Fibroblast of skin of back (primary cell): ENCODE measurements at regions not wholly inside any gene's neighbourhood (a gene's known extent, or its start where the extent isn't known, plus 50 kb on each side); places are given as distances from the start of the nearest gene placed in this dataset.

Experiments used
- DNase-seq: peaks from one replicate; pipeline ENCODE4 v3.0.0-alpha.2; 2013

DNA sequence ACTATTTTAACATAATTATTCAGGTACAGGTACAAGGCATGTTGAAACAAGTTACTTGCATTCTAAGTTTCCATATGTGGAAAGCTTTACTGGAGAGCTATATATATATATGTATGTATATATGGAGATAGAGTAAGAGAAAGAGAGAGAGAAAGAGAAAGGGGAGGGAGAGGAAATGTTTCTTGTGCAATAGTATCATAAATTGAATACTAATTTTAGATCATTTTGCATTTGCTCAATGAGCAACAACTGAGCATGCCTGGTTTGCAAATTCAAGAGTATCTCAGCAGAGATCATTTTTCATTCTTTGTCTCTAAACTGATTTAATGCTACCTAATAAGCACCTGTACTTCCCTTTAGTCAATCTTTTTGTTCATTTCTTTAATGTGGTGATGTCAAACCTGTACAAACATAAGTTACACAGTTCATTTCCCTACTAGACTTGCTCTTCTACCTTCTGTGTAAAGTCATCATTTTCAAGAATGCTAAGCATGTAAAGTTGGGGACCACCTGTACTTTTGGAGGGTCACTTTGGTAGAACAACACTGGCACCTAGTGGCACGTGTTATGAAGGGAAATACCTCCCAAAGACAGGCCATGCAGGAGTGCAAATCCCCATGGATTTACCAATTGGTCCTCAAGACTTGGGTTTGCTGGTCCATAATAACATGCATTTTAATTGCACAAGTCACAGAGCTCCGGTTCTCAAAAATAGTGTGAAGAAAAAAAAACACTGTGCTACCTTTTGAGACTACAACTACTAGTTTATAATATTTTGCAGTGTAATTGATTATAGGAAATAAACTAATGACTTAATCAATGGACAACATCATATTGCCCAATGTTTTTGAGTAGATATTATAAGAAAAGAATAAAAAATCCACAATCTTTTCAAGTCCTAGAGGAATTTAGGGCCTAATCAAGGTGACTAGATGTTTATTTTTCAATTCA, 431.2 kb upstream of the IGFBP3 start:
- DNase-seq, result peak; percentile 70

DNA sequence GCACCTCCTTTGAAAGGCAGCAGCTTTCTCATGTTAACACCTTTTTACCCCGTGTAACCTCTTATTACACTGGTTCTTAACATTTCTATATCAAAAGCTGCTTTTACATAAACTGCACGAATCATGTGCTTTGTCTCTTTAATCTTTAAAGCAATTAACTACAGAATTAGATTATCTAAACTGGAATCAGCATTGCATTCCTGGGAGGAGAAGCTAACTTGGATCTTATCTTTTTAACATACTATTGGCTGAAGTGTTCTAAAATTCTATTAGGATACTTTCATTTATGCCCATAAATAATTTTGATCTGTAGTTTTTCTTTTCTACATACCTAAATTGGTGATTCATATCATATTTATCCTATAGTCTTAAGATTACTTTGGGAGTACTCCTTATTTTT, 428.4 kb upstream of the IGFBP3 start:
- no peak for DNase-seq

DNA sequence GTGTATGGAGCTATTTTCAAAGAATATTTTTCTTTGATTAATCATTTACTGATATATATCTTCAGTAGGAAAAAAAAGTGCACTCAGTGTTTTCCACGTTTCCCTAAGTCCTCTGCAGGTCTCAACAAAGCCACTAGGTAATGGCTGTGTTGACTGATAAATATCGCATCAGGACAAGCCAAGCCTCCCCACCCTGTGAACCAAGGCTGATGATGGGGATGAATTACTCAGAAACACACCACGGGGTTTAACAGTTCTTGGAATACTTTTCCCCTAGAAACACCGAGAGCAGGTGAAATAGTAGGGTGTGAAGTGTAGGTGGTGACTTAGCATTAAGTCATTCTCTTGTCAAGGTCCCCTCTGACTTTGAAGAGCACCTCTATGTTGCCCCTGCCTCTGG, 423.5 kb upstream of the IGFBP3 start:
- no peak for DNase-seq

DNA sequence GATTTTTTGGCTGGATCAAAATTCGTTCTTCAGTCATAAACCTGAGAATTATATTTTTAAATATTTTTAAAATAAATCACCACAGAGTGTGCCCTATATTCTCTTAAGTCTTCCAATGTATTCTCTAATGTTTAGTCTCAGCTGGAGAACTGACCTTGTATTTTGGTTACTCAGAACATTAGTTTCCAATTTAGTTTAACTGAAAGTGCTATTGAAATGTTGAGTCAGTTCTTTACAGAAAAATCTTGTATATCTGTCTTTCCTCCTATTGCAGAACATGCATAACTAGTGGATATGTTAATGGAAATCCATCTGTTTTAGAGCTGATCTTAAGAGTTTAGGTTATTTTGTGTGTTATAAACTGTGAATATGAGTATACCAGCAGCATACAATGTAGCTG, 422.7 kb upstream of the IGFBP3 start:
- DNase-seq, result no peak

DNA sequence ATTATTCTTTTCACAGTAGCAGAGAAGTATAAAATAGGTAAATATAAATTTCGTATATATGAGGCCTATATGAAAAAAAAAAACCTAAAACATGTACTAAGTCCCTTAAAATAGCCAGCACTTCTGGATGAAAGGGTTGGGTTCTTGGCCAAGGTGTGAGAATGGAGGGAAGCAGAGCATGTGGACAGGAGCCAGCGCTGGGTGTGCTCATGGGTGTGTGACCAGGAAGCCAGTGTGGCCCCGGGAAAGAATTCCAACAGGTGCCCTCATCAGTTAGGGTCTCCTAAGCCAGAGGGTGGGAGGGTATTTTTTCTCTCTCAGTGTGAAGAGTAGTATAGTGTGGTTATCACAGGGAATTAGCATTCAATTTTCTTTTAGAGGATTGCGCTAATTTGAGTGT, 401.9 kb upstream of the IGFBP3 start:
- DNase-seq, result no peak

DNA sequence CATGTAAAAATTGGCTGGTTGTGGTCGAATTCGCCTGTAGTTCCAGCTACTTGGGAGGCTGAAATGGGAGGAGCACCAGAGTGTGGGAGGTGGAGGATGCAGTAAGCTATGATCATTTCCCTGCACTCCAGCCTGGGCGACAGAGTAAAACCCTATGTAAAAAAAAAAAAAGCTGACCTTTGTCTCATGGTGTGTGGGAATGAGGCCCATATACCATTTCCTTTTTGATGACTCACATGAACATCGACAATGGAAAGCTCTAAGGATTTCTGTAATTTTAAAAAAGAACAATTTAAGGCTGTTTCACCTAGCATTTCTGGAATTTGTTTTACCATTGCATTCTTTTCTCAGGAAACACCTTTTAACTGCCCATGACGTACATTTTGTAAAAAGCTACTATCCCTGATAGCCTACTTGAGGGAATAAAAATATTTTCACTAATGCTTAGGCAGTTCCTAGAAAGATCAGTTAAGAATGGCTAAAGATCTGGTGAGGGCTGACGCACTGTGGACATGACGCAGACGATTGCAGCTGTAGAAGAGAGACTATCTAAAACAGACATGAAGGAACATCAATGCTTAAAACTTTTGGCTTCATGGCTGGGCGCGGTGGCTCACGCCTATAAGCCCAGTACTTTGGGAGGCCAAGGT, 400.6 kb upstream of the IGFBP3 start:
- DNase-seq, result peak; percentile 74

DNA sequence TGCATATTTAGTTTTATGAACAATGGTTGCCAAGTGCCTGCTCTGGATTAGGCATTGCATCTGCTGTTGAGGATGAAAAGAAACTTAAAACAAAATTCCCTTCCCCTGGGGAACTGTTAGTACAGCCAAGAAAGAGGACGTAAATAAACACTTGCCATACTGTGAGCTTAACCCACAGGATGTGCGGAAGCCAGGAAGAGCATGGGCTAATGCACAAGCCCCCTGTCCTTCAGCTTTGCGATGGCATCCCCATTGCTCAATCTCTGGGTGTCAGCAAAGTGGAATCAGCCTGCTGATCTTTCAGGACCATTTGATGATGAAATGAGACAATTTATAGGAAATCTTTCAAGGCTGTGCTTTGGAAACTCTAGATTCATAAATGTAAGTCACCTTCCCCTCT, 399.9 kb upstream of the IGFBP3 start:
- peak; percentile 14 for DNase-seq

DNA sequence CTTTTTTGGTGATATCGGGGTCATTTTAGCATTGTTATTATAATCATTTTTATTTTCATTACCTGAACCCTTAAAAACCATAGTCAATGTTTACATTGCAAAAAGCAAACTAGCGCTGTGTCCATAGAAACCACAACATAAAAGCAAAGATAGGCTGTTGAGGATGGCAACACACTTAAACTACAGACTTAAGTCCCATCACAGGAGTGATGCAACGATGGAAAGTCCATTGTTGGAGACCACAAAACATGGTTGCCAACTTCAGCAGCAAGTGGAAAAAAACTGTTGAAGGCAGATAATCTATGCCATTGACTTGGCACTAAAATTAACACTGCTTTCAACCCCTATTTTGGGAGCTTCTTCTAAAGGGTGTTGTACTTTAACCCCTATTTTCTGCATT, 398.8 kb upstream of the IGFBP3 start:
- no peak for DNase-seq

DNA sequence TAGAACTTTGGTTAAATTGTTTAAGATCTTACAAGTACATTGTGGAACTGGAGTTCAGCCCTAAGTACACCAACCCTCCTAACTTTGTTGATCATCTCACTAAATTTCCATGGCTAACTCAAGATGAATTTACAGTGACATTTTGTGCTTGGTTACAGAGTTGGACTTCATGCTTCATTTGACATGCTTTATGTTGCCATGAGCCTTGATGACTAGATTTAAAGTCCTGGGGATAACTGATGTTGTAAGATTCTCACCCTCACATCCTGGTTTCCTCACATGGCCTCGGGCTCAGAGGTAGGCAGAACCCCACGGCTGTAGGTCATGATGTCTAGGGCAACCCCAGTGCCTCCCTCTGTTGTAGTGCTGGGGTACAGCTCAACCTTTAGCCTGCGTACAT, 397.2 kb upstream of the IGFBP3 start:
- DNase-seq, result no peak

DNA sequence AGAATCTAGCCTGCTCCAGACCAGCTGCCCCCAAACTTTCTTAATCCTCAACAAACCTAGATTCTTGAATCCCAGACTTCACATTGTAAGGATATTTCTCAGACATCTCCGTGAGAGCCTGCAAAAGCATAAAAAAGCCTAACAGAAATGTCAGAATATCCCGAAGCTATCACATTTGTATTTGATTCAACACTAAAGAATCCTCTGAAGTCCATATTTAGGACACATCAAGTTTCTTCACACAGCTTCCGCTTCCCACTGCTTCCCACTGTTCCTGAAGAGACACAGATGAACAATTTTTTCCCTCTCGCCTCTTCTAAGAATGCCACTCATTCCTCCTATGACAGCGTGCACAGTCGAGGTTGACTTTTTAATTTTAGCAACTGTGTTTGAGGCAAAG, 396.2 kb upstream of the IGFBP3 start:
- DNase-seq, result peak; percentile 92

DNA sequence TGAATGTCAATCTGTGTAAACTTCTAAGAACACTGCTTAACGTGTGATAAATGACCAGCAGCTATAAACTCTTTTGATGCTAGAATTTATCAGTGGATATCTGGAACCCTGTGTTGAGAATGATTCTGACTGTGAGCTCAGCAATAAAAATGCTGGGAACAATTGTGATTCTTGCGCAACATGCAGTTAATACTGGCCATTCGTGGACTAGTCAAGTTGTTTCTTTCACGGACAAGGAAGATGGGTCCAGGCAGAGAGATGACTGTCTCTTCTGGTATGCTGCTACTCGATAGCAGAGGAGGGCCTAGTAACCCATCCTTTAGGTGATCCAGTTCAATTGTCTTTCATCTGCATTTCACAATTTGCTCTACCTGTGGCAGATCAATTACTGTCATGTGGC, 394.8 kb upstream of the IGFBP3 start:
- DNase-seq, result peak; percentile 69

DNA sequence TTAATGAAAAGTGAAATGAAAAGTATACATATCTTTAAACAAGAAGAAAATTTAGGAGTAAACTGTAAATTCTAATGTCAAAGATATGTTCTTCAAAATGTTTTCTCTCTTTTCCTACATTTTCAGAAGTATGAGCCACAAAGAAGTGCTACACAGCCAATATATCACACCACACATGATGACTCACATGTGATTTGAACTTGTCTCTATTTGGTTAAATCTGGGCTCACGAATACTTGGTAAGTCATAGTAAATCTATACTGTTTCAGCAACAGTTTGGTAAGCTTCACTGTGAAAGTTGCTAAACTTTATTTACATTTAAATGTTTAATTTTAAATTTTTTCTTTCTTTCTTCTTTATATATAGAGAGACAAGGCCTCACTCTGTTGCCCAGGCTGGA, 380.6 kb upstream of the IGFBP3 start:
- DNase-seq, result peak; percentile 64

DNA sequence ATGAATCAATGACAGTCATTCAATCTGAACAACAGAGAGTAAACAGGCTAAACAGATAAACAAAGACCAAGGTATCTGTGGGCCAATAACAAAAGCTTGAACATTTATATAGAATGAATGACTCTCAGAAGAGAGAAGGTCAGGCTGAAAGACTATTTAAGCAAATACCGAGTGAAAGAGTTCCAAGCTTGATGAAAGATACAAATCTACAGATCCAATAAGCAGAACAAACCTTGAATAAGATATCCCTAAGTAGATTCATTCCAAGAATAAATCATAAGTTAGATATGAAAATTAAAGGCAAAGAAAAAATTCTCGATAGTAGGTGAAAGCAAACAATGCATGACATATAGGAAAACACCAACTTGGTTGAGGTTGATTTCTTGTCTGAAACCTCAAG, 376.4 kb upstream of the IGFBP3 start:
- DNase-seq, result no peak

DNA sequence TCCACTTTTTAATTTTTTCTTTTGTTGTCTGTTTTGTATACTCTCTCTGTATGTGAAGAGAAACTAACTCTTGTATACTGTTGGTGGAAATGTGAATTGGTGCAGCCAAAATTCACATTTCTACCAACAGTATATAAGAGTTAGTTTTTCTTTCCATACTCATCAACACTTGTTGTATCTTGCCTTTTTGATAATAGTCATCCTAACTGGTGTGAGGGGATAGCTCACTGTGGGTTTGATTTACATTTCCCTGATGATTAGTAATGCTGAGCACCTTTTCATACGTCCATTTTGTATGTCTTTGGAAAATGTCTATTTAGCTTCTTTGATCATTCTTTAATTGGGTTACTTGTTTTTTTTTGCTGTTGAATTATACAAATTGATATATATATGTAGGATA, 375.5 kb upstream of the IGFBP3 start:
- no peak for DNase-seq

DNA sequence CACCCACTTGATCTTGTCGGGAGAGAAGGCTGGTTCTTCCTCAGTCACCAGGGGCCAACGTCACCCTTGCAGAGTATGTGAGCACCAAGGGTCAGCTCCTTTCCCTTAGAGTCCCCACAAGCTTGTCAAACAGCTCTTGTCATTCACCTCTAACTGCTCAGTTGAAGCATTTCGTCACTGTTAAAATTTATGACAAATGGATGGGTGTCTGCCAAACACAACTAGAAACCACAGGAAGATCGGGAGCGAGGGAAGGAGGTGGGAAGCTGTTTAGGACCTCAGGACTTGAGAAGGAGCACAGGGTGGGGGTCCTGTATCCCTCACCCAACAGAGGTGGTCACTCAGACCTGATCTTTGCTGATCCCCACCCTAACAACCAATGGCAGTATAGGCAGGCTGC, 373.3 kb upstream of the IGFBP3 start:
- peak; percentile 15 for DNase-seq

DNA sequence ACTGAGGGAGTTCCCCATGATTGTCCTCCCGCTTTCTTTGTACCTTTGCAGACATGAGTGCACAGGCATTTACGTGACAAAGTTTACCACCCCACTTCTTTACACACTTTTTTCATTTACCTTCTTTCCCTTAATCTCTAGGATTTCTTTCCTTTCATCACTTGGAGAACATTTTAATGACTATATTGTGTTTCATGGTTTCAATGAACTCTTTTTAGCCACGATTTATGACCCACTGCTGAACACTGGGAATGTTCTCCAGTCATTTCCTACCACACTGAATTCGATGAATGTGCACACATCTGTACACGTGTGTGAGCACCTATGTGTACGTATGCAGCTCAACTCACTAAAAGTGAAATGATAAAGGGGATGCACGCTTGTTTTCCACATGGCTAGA, 371.7 kb upstream of the IGFBP3 start:
- no peak for DNase-seq

DNA sequence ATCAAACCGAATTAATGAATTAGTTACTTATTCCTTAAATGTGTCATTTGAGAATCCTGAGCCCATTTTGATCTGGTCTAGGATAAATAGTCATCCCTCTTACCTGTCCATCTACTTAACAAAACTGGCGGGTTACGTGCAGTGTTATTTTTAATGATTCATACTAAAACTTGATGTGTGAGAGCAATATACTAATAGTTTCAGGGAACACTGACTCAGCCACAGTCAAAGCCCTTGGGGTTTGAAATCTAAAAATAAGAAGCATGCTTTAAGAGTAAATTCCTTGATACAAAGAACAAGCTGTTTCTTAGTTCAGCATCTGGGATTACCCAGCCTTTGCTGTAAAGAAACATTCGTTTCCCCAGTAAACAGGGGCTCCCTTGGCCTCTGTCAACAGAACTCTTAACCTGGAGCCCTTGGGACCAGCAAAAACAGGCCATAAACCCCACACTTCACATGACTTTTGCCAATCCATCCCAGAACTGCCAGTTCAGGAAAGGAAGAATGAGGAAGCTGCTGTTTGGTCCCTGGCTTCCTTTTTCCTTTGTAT, 370.6 kb upstream of the IGFBP3 start:
- peak; percentile 91 for DNase-seq

DNA sequence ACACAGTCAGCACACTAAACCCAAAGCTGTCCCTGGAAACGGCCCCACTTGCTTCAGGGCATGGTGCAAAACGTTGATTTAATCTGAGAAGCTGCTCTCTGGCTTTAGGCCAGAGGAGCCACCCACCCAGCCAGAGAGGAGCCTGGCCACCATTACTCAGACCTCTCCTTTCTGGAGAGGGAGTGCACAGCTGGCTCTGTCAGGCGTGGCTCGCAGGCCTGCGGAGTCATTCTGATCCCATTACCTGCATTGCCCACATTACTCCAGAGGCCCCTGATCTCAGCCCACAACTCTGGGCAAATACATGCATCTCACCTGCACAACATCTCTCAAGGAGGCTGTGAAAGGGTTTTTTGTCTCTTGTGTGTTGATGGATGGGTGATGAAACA, 370.0 kb upstream of the IGFBP3 start:
- DNase-seq, result peak; percentile 70

DNA sequence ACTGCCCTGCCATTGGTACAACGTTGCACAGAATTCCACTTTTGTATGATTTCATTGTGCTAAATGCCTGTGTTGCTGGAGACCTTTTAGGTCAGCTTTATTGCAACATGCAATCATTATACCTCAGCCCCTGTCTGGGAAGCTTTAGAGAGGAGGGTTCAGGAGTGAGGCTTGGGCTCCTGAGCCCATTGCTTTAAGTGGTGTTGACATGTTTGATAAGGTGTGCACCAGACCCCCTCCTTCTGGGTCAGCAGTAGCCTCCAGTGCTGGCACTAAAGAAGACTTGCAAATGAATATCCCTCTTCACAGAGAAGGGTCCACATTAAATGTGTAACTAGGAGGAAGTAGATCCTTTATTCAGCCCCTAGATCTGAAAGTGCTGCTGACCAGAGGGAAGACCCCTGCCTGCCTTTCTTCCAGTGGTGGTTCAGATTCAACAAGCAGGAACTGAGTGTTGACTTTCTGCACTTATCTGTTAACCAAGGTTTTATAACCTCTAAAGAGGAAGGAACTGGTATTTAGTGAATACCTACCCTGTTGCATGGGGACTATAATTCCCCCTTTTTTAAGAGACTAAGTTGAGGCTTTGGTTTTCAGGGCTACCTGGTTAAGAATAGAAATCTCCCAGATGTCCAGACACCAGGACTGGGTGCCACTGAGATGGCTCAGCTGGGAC, 369.4 kb upstream of the IGFBP3 start:
- DNase-seq, result no peak

DNA sequence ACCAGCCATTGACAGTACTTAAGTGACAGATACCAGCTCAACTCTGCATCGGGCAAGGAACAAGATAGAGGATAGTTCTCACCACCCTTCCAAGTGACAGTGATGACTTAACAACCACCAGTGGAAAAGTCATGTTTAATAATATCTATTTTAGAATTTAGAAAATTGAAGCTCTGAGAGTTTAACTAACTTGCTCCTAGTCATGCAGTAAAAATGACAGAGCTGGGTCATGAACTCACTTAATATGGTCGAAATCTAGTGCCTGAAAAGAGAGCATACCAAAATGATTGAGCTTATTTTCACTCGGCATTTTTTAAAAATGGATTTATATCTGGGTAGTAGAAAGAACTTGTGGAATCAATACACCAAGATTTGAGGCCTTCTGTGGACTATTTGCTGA, 367.8 kb upstream of the IGFBP3 start:
- peak; percentile 70 for DNase-seq

DNA sequence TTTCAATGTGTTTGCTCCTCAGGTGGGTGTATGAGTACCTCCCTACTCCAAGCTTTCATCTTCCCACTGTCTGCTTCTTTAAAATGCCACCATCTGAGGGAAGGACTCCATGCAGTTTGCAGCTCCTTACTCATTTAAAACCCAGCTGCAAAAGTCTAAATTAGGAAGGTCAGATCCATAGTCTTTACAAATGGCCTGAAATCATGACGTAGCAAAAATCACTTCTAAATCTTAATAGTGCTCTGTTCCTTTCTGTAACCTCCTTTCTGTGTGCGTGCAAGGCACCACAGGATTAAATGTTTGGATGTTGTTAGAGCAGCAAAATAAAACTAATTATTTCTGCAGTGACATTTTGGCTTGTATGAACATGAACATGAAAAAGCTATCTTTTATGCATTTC, 366.9 kb upstream of the IGFBP3 start:
- DNase-seq, result no peak

DNA sequence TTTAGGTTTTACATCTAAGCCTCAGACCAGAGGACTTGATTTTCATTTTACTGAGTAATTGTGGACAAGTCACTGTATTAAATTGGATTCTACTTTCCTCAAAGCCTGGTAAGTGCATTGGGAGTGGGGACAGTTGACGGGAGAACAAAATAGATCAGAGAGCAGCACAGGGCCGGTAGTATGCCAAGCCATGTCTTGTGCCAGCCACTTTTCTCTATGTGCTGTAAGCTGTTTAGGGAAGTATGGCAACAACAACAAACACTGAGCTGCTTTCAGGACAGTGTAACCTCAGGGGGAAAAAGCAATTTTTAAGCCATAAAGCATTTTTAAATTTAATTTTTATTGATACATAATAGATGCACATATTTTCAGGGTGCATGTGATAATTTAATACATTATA, 365.9 kb upstream of the IGFBP3 start:
- DNase-seq, result no peak

DNA sequence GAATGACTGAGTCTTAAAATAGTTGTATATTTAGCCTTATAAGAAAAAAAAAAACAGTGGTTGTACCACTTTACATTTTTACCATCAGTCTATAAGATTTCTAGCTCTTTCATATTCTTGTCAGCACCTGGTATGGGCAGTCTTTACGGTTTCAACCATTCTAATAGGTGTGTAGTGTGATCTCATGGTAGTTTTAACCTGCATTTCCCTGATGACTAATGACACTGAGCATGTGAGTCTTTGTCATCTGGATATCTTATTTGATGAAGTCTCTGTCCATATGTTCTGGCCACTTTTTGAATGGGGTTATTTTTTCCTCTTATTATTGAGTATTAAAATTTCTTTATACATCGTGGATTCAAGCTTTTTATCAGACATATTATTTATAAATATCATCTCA, 365.3 kb upstream of the IGFBP3 start:
- no peak for DNase-seq
